MCF 10A (cell line): ENCODE measurements at regions not wholly inside any gene's neighbourhood (a gene's known extent, or its start where the extent isn't known, plus 50 kb on each side); places are given as distances from the start of the nearest gene placed in this dataset.

Source experiments
- BruUV-seq: library from RNA; stranded (reverse); fragments of 400-500 nt; replicated peaks from 2 replicates; lab custom pipeline; 2021; lab: Mats Ljungman, UMichigan
- CTCF ChIA-PET: fragments of 300-600 bp; sonication (Branson Sonifier 250); formaldehyde crosslinking; extraction: SDS; loops from one replicate; lab custom pipeline; 2021; ENCODE audit warnings: antibody characterized with exemption, inconsistent platforms; lab: Yijun Ruan, JAX
- POLR2A ChIA-PET: fragments of 300-600, 350-650 bp; sonication (Branson Sonifier 250); formaldehyde crosslinking; extraction: SDS; loops from one replicate; lab custom pipeline; 2020; ENCODE audit warnings: antibody characterized with exemption, inconsistent platforms; lab: Yijun Ruan, JAX
- DNase-seq: peaks from one replicate; pipeline ENCODE4 v3.0.0-alpha.2; 2018; ENCODE audit not compliant: unreplicated experiment
- H3K27ac Mint-ChIP-seq: one replicate; pipeline ENCODE4 v1.8.0; 2022; ENCODE audit warnings: mild to moderate bottlenecking, low read depth, mixed read lengths; ENCODE audit not compliant: unreplicated experiment
- H3K27me3 Mint-ChIP-seq: one replicate; pipeline ENCODE4 v1.8.0; 2022; ENCODE audit warnings: mixed read lengths; ENCODE audit not compliant: insufficient read depth, unreplicated experiment
- H3K36me3 Mint-ChIP-seq: one replicate; pipeline ENCODE4 v1.8.0; 2022; ENCODE audit warnings: mild to moderate bottlenecking, moderate library complexity, mixed read lengths; ENCODE audit not compliant: insufficient read depth, unreplicated experiment
- H3K4me1 Mint-ChIP-seq: one replicate; pipeline ENCODE4 v1.8.0; 2022; ENCODE audit warnings: mixed read lengths; ENCODE audit not compliant: insufficient read depth, unreplicated experiment
- H3K4me3 Mint-ChIP-seq: one replicate; pipeline ENCODE4 v1.8.0; 2022; ENCODE audit warnings: mild to moderate bottlenecking, moderate library complexity, mixed read lengths; ENCODE audit not compliant: unreplicated experiment
- H3K9me3 Mint-ChIP-seq: one replicate; pipeline ENCODE4 v1.8.0; 2022; ENCODE audit warnings: mixed read lengths; ENCODE audit not compliant: unreplicated experiment
- intact Hi-C: fragments of 100-400 bp; cut with micrococcal nuclease; formaldehyde crosslinking; loops from 2 replicates; pipeline ENCODE4 v1.14.1; 2022
- TF ChIP-seq, protein P1 (sequence below): fragments of 200-600 bp; IDR thresholded peaks from one replicate; pipeline ENCODE4 v1.8.0; 2022; ENCODE audit warnings: antibody characterized with exemption, mild to moderate bottlenecking; ENCODE audit not compliant: unreplicated experiment

DNA sequence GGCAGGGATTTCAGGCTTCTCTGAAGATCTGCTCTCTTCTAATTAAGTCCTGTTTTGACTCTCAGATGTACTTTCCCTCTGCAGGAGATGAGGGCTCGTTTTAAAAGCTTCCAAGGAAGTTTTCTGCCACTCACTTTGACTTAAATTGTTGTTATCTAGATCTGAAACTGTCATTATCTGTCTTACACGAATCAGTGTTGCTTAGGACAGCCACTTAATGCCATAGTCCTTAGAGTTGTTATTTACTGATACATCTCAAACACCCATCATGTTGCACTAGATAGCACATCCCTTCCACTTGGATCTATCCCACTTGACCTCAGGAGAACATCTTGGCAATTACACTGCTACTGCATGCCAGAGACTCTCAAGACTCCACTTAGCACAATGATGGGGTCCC lies 86.9 kb upstream of the FAT3 start:
- Mint-ChIP-seq H3K36me3 (no peaks in the 10 kb centered on the region), H3K4me3 (no peak overlapping the region), H3K27ac (no peak overlapping the region), H3K4me1 (no peaks in the 10 kb centered on the region), H3K9me3 (no peaks in the 10 kb centered on the region), H3K27me3 (no peaks in the 10 kb centered on the region)
- intact Hi-C loops = no loop called here
- DNase-seq = no peak
- TF ChIP-seq, protein P1, sequence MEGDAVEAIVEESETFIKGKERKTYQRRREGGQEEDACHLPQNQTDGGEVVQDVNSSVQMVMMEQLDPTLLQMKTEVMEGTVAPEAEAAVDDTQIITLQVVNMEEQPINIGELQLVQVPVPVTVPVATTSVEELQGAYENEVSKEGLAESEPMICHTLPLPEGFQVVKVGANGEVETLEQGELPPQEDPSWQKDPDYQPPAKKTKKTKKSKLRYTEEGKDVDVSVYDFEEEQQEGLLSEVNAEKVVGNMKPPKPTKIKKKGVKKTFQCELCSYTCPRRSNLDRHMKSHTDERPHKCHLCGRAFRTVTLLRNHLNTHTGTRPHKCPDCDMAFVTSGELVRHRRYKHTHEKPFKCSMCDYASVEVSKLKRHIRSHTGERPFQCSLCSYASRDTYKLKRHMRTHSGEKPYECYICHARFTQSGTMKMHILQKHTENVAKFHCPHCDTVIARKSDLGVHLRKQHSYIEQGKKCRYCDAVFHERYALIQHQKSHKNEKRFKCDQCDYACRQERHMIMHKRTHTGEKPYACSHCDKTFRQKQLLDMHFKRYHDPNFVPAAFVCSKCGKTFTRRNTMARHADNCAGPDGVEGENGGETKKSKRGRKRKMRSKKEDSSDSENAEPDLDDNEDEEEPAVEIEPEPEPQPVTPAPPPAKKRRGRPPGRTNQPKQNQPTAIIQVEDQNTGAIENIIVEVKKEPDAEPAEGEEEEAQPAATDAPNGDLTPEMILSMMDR = no peak
- ChIA-PET CTCF (interaction anchor here (0.7 to 1.1 kb wide), 2 partner anchors 84 to 575 kb away, joined by 3 read pairs; no protein-coding TSS in a partner anchor), POLR2A (no interaction called here)
- BruUV-seq = no TSS peak

DNA sequence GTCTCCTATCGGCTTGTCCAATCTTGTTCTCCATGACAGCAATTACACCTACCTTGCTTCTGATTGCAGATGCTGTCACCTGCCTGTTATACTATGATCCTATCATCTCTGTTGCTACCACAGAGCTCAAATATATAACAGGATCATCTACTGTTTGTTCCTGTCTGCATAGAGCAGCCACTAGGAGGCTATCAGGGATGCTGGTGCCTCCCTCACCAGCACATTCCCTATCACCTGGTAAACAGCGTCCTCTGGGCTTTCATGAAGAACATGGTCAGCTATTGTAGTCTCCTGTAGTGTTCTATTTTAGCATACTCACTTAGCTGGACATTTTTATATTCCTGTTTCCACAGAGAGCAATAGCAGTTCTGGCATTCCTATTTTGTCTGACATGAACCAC lies 87.8 kb upstream of the FAT3 start:
- Mint-ChIP-seq H3K4me1 (peaks cover 3% of the 10 kb centered on the region), H3K4me3 (no peak overlapping the region), H3K9me3 (no peaks in the 10 kb centered on the region), H3K36me3 (no peaks in the 10 kb centered on the region), H3K27ac (no peak overlapping the region), H3K27me3 (no peaks in the 10 kb centered on the region)
- BruUV-seq = no TSS peak
- peak; percentile 41 for DNase-seq
- TF ChIP-seq, protein P1 = peak; percentile 23
- ChIA-PET POLR2A (no interaction called here), CTCF (interaction anchor here (0.5 to 1.2 kb wide), 5 partner anchors 9 to 435 kb away, joined by 3 to 4 read pairs (median 3); no protein-coding TSS in a partner anchor)
- intact Hi-C loops = no loop called here

DNA sequence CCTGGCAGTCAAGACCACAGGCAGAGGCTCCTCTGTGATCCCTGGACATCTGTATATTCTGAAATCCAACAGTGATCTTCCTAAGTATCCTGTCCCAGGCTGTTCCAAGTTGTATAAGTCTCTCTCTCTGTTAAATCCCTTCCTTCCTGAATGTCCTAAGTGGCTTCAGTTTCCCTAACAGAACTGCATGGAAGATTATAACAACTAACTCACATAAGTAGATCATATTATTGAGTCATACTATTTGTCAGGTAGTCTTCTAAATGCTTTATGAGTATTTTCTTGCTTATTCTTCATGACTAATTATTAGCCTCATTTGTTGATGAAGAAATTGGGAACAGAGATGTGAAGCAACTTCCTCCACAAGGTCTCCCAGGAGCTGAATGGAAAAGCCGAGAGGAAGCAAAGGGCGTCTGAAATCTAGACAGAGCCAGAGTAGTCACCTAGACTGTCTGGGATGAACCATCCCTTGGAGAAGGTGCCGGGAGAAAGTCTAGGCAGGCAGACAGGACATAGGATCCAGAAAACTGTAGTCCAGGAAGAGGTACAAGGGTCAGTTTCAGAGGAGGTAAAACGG lies 93.2 kb upstream of the FAT3 start:
- TF ChIP-seq, protein P1 = no peak
- H3K27me3 Mint-ChIP-seq = no peaks in the 10 kb centered on the region
- H3K27ac Mint-ChIP-seq = peak overlapping the region; percentile 39
- no peaks in the 10 kb centered on the region for H3K9me3 Mint-ChIP-seq
- no peak overlapping the region for H3K4me3 Mint-ChIP-seq
- no TSS peak for BruUV-seq
- intact Hi-C loops = no loop called here
- peak; percentile 81 for DNase-seq
- no peaks in the 10 kb centered on the region for H3K36me3 Mint-ChIP-seq
- CTCF ChIA-PET = no interaction called here
- POLR2A ChIA-PET = interaction anchor here (0.6 to 1.6 kb wide), 3 partner anchors 176 to 871 kb away, joined by 3 to 4 read pairs (median 3); no protein-coding TSS in a partner anchor
- peaks cover 36% of the 10 kb centered on the region for H3K4me1 Mint-ChIP-seq

DNA sequence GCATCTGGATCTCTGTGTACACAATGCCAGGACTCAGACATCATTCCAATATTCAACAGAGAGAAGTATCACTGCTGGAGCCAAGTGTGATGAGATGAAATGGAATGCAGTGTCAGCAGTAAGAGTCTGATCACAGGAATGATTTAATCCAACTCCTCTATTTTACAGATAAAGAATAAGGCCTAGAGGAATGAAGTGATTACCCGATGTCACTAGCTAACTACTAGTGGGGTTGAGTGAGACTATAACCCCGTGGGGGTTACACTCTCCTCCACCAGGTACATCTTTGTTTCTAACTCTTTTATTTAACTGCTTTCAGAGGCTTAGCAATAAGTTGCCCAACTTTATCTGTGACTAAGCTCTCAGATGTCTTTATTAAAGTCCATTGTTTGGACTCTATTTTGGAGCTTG lies 94.2 kb upstream of the FAT3 start:
- no peaks in the 10 kb centered on the region for H3K9me3 Mint-ChIP-seq
- H3K27me3 Mint-ChIP-seq = no peaks in the 10 kb centered on the region
- no TSS peak for BruUV-seq
- peaks cover 36% of the 10 kb centered on the region for H3K4me1 Mint-ChIP-seq
- ChIA-PET POLR2A (interaction anchor here (1.0 to 1.6 kb wide), 2 partner anchors 33 to 282 kb away, joined by 4 to 5 read pairs; no protein-coding TSS in a partner anchor), CTCF (interaction anchor here (0.6 kb wide), 1 partner anchor 248 kb away, joined by 3 read pairs; no protein-coding TSS in a partner anchor)
- TF ChIP-seq, protein P1 = no peak
- H3K36me3 Mint-ChIP-seq = no peaks in the 10 kb centered on the region
- DNase-seq = peak; percentile 47
- H3K4me3 Mint-ChIP-seq = no peak overlapping the region
- intact Hi-C loops = no loop called here
- H3K27ac Mint-ChIP-seq = peak overlapping the region; percentile 39
